Keratinocyte (primary cell): ENCODE measurements at regions not wholly inside any gene's neighbourhood (a gene's known extent, or its start where the extent isn't known, plus 50 kb on each side); places are given as distances from the start of the nearest gene placed in this dataset.

Experiments used
- DNase-seq: peaks from one replicate; pipeline ENCODE4 v3.0.0-alpha.2; 2011; ENCODE audit warnings: low read depth, missing footprints, low spot score
- FAIRE-seq: peaks from 2 replicates; lab custom pipeline; 2011; peaks lifted over from hg19 to GRCh38; lab: Jason Lieb, UNC
- H2AFZ ChIP-seq: 2 replicates; pipeline ENCODE4 v1.6.0; 2012; ENCODE audit warnings: low read length, control low read depth, inconsistent platforms; ENCODE audit not compliant: control insufficient read depth
- H3K27ac ChIP-seq: 2 replicates; pipeline ENCODE4 v1.5.1; 2011; ENCODE audit warnings: low read length; ENCODE audit not compliant: control insufficient read depth, insufficient read depth
- H3K27me3 ChIP-seq: 3 replicates; pipeline ENCODE4 v1.6.0; 2011; ENCODE audit warnings: low read length; ENCODE audit not compliant: control insufficient read depth, insufficient read depth; ENCODE audit errors: extremely low read depth
- H3K36me3 ChIP-seq, 2 experiments: 2 replicates in 1 of 2; 3 replicates in 1 of 2; pipeline ENCODE4 v1.5.1; 2011; ENCODE audit warnings: low read length in 2 of 2, mild to moderate bottlenecking in 1 of 2; ENCODE audit not compliant: control insufficient read depth in 2 of 2, insufficient read depth in 2 of 2; ENCODE audit errors: extremely low read depth in 1 of 2
- H3K4me1 ChIP-seq: 3 replicates; pipeline ENCODE4 v1.5.1; 2011; ENCODE audit warnings: low read length; ENCODE audit not compliant: control insufficient read depth, insufficient read depth; ENCODE audit errors: extremely low read depth
- H3K4me2 ChIP-seq: 3 replicates; pipeline ENCODE4 v1.6.0; 2011; ENCODE audit warnings: low read depth, low read length; ENCODE audit not compliant: control insufficient read depth, insufficient read depth; ENCODE audit errors: extremely low read depth
- H3K4me3 ChIP-seq, 3 experiments: fragments of 200-600 bp in 1 of 3; sonication (generic) in 1 of 3; 2 replicates in 2 of 3; 3 replicates in 1 of 3; pipeline ENCODE4 v1.5.1; 2011 to 2016; ENCODE audit warnings: low read length in 3 of 3, mild to moderate bottlenecking in 3 of 3, control low read depth in 2 of 3, inconsistent platforms in 1 of 3, low read depth in 1 of 3, mixed read lengths in 1 of 3, mixed run types in 1 of 3, moderate library complexity in 1 of 3; ENCODE audit not compliant: control insufficient read depth in 2 of 3, insufficient read depth in 2 of 3; ENCODE audit errors: extremely low read depth in 1 of 3
- H3K79me2 ChIP-seq: 2 replicates; pipeline ENCODE4 v1.6.0; 2012; ENCODE audit warnings: low read length; ENCODE audit not compliant: control insufficient read depth, insufficient read depth
- H3K9ac ChIP-seq: 3 replicates; pipeline ENCODE4 v1.6.0; 2011; ENCODE audit warnings: low read length; ENCODE audit not compliant: control insufficient read depth, insufficient read depth; ENCODE audit errors: extremely low read depth
- H3K9me1 ChIP-seq: 3 replicates; pipeline ENCODE4 v1.6.0; 2011; ENCODE audit warnings: low read length; ENCODE audit not compliant: control insufficient read depth, insufficient read depth; ENCODE audit errors: extremely low read depth
- H3K9me3 ChIP-seq: 2 replicates; pipeline ENCODE4 v1.5.1; 2012; ENCODE audit warnings: low read depth, low read length; ENCODE audit not compliant: control insufficient read depth
- H4K20me1 ChIP-seq: 3 replicates; pipeline ENCODE4 v1.6.0; 2011; ENCODE audit warnings: low read length; ENCODE audit not compliant: control insufficient read depth, insufficient read depth; ENCODE audit errors: extremely low read depth
- EZH2 ChIP-seq: IDR thresholded peaks from one replicate; pipeline ENCODE4 v1.6.1; 2012; ENCODE audit warnings: inconsistent platforms, mild to moderate bottlenecking, low read length, moderate library complexity
- dilution Hi-C: fragments of 300-500 bp; cut with MboI; formaldehyde crosslinking; loops from one replicate; pipeline ENCODE4 v1.7.0; 2020; ENCODE audit warnings: low sequenced_read_pairs; ENCODE audit not compliant: extremely low pct_ligation_motif_present
- TF ChIP-seq, protein P1 (sequence below), 3 experiments: IDR thresholded peaks in 1 of 3; conservative IDR thresholded peaks in 1 of 3; optimal IDR thresholded peaks in 1 of 3; 2 replicates in 2 of 3; 3 replicates in 1 of 3; pipeline versions ENCODE3 to v1.5.1; 2011; ENCODE audit warnings: low read length in 3 of 3, mild to moderate bottlenecking in 3 of 3, moderate library complexity in 2 of 3, control low read depth in 1 of 3, inconsistent platforms in 1 of 3; ENCODE audit not compliant: insufficient read depth in 2 of 3; ENCODE audit errors: extremely low read depth in 1 of 3

GRCh38 chrX:482192-482701 is 95.5 kb upstream of the PPP2R3B start:
- H4K20me1 ChIP-seq, result no peaks in the 10 kb centered on the region
- FAIRE-seq, result no peak

DNA sequence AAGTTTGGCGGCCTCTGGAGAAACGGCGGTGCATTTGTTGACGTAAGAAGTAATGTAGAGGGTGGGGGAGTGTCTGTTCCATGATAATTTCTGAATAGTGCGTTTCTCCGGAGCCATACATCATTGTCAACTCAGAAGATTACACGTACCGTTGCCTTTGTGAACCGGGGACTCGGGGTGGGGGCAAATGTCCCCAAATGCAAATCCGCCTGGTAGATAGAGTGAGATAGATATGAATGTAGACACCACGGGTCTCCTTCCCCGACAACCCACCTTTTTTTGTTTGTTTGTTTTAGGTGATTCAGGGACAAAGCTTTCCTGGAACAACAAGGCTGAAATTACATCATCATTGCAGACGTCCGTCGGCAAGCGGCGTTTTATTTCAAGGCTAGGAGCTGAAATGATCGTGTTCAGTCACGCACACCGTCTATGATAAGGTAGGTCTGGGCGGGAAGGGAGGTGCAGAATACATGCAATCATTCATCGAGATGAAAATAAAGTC is 96.0 kb upstream of the PPP2R3B start:
- dilution Hi-C loops, result no loop called here
- Histone ChIP-seq H3K4me1 (no peaks in the 10 kb centered on the region), H3K79me2 (no peaks in the 10 kb centered on the region), H3K27ac (no peak overlapping the region), H3K9ac (no peak overlapping the region), H3K27me3 (no peaks in the 10 kb centered on the region), H4K20me1 (no peaks in the 10 kb centered on the region), H3K9me3 (peaks cover 8% of the 10 kb centered on the region), H3K4me2 (no peak overlapping the region), H3K4me3 (no peak overlapping the region), H2AFZ (no peak overlapping the region), H3K9me1 (no peaks in the 10 kb centered on the region), H3K36me3 (no peaks in the 10 kb centered on the region)
- FAIRE-seq (no peak), DNase-seq (no peak)
- no peak for TF ChIP-seq EZH2
- TF ChIP-seq, protein P1, sequence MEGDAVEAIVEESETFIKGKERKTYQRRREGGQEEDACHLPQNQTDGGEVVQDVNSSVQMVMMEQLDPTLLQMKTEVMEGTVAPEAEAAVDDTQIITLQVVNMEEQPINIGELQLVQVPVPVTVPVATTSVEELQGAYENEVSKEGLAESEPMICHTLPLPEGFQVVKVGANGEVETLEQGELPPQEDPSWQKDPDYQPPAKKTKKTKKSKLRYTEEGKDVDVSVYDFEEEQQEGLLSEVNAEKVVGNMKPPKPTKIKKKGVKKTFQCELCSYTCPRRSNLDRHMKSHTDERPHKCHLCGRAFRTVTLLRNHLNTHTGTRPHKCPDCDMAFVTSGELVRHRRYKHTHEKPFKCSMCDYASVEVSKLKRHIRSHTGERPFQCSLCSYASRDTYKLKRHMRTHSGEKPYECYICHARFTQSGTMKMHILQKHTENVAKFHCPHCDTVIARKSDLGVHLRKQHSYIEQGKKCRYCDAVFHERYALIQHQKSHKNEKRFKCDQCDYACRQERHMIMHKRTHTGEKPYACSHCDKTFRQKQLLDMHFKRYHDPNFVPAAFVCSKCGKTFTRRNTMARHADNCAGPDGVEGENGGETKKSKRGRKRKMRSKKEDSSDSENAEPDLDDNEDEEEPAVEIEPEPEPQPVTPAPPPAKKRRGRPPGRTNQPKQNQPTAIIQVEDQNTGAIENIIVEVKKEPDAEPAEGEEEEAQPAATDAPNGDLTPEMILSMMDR (optimal IDR thresholded peaks at IDR 0.05 in 1 of 3, IDR thresholded peaks at IDR 0.05 in 1 of 3, conservative IDR thresholded peaks at IDR 0.05 in 1 of 3; ENCODE audit: extremely low read depth in 1 of 3, insufficient read depth in 2 of 3, low read length in 3 of 3), result no peak

More at GRCh38 chrX:482192-482701, 95.5 kb upstream of the PPP2R3B start:
- Histone ChIP-seq H3K27me3 (no peaks in the 10 kb centered on the region), H3K27ac (no peak overlapping the region), H3K9me3 (peaks cover 11% of the 10 kb centered on the region), H3K9ac (no peak overlapping the region), H3K4me2 (no peak overlapping the region), H3K4me3 (no peak overlapping the region), H3K4me1 (no peaks in the 10 kb centered on the region), H3K36me3 (no peaks in the 10 kb centered on the region), H2AFZ (no peak overlapping the region), H3K9me1 (no peaks in the 10 kb centered on the region), H3K79me2 (no peaks in the 10 kb centered on the region)
- no peak for DNase-seq
- TF ChIP-seq, protein P1 (optimal IDR thresholded peaks at IDR 0.05 in 1 of 3, IDR thresholded peaks at IDR 0.05 in 1 of 3, conservative IDR thresholded peaks at IDR 0.05 in 1 of 3; ENCODE audit: extremely low read depth in 1 of 3, insufficient read depth in 2 of 3, low read length in 3 of 3), result no peak
- TF ChIP-seq EZH2, result no peak
- dilution Hi-C loops, result no loop called here
